Epithelial cell of proximal tubule (primary cell): ENCODE measurements at regions not wholly inside any gene's neighbourhood (a gene's known extent, or its start where the extent isn't known, plus 50 kb on each side); places are given as distances from the start of the nearest gene placed in this dataset.

Experiments
- DNase-seq: peaks from one replicate; pipeline ENCODE4 v3.0.0-alpha.2; 2011; ENCODE audit warnings: low read depth
- H3K4me3 ChIP-seq: 2 replicates; pipeline ENCODE4 v1.5.1; 2011; ENCODE audit warnings: low read depth, mild to moderate bottlenecking, low read length
- CTCF ChIP-seq: conservative IDR thresholded peaks from 2 replicates; pipeline ENCODE4 v1.5.1; 2012; ENCODE audit warnings: low read depth, mild to moderate bottlenecking, low read length

DNA sequence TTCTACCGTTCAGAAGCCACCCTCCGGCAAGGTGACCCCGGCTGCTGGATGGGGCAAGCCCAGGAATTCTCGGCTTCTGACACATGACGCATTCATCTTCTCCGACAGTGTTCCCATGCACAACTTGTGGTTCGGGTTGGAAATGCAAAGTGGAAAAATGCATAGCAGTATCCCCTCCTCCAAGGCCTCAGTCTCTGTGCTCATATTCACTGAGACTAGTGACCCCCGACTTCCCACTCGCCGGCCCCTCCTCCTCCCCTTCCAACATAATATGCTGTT lies 70.0 kb upstream of the NTM start:
- DNase-seq = no peak
- no peak overlapping the region for H3K4me3 ChIP-seq
- TF ChIP-seq CTCF = no peak

- DNase-seq = no peak
- TF ChIP-seq CTCF = no peak
- H3K4me3 ChIP-seq = no peak overlapping the region
These were observed 69.1 kb upstream of the NTM start for GRCh38 chr11:131301306-131301705.

- no peak for TF ChIP-seq CTCF
- DNase-seq = no peak
- H3K4me3 ChIP-seq = no peak overlapping the region
These were observed 67.6 kb upstream of the NTM start for GRCh38 chr11:131302836-131303235.

DNA sequence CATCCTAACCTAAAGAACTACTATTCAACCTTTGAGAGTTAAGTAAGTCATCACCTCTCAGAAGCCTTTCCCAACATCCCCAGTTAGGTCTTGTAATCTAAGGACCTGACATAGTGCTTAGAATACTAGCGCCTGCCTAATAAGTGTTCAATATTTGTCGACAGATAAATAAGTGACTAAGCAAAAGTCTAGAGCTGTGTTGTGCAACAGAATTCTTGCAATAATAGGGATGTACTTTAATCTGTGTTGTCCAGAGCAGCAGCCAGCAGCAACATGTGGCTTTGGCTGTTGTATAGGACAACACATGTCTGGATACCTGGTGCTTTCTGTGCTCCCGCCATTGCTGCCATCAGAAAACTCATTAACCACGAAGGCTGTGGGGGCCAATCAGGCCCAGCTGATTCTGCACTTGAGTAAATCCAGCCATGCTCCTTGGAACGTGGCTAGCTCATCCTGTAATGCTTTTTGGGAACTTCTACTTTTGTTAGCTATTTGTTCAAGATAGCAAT lies 66.8 kb upstream of the NTM start:
- no peak for TF ChIP-seq CTCF
- DNase-seq = no peak
- H3K4me3 ChIP-seq = no peak overlapping the region

- H3K4me3 ChIP-seq = no peak overlapping the region
- no peak for DNase-seq
- TF ChIP-seq CTCF = no peak
These were observed 65.4 kb upstream of the NTM start for GRCh38 chr11:131305005-131305404.

- no peak for DNase-seq
- TF ChIP-seq CTCF = no peak
- no peak overlapping the region for H3K4me3 ChIP-seq
These were observed 62.9 kb upstream of the NTM start for GRCh38 chr11:131307506-131307905.

GRCh38 chr11:131309776-131310175 lies 60.6 kb upstream of the NTM start:
- no peak for DNase-seq
- H3K4me3 ChIP-seq = no peak overlapping the region
- TF ChIP-seq CTCF = no peak
